Psoas muscle (tissue), 7 donors: ENCODE measurements at regions not wholly inside any gene's neighbourhood (a gene's known extent, or its start where the extent isn't known, plus 50 kb on each side); places are given as distances from the start of the nearest gene placed in this dataset.

ENCODE experiments used
- ATAC-seq, 4 donors: fragments of 200-7000 bp; cut with Tn5 transposase; one replicate each; pipeline ENCODE4 v1.9.1; 2020; ENCODE audit warnings: moderate library complexity in 3 of 4, mild to moderate bottlenecking in 2 of 4
- DNase-seq, 2 donors: peaks; one replicate each; pipeline ENCODE4 v3.0.0-alpha.2; 2020
- H3K27ac ChIP-seq: fragments of 200-600 bp; one replicate; pipeline ENCODE4 v1.8.0; 2022
- H3K27me3 ChIP-seq, 3 donors: fragments of 200-600 bp in 1 of 3; one replicate each; pipeline versions ENCODE4 v1.6.1 to v1.8.0; 2013 to 2022; ENCODE audit warnings: low read length in 2 of 3, mild to moderate bottlenecking in 2 of 3, moderate library complexity in 1 of 3; ENCODE audit not compliant: insufficient read depth in 3 of 3
- H3K36me3 ChIP-seq, 2 donors: fragments of 200-600 bp in 1 of 2; one replicate each; pipeline versions ENCODE4 v1.6.1 to v1.8.0; 2013 to 2022; ENCODE audit warnings: low read depth in 1 of 2, mild to moderate bottlenecking in 1 of 2, moderate library complexity in 1 of 2; ENCODE audit not compliant: insufficient read depth in 1 of 2
- H3K4me1 ChIP-seq: fragments of 200-600 bp; one replicate; pipeline ENCODE4 v1.8.0; 2022
- H3K4me3 ChIP-seq: fragments of 200-600 bp; one replicate; pipeline ENCODE4 v1.8.0; 2022; ENCODE audit warnings: mild to moderate bottlenecking
- H3K9me3 ChIP-seq: fragments of 200-600 bp; one replicate; pipeline ENCODE4 v1.8.0; 2022
- CTCF ChIP-seq: fragments of 200-600 bp; IDR thresholded peaks from one replicate; pipeline ENCODE4 v1.8.0; 2022; ENCODE audit warnings: antibody characterized with exemption
- WGBS, 3 donors: extraction: QIAGEN DNeasy Blood & Tissue Kit; methylation state at CpG; one replicate each; pipeline versions ENCODE4 v1.1.6 to v1.1.7; 2013; 5-methylcytosine and 5-hydroxymethylcytosine counted together
- intact Hi-C, 2 donors: fragments of 100-400 bp; cut with DNase I; formaldehyde crosslinking; loops; one replicate each; pipeline versions ENCODE4 v1.11.0 to v1.14.2; 2022
- donor health status: healthy with polysubstance abuse.
- donor health status: DM: no; HTN: no; CAD: no; lungs with moderate emphysema.
- donor health status: Bipolar disorder and iron deficiency.
- donor health status: healthy.
- donor health status: DM: yes; HTN: yes; CAD: no.
- donor health status: DM: no; HTN: no; CAD: no.
- donor health status: DM: yes; HTN: yes; CAD: no.

GRCh38 chr5:90015584-90016018 lies 394.0 kb downstream of the CETN3 start:
- H3K4me3 ChIP-seq, result no peak overlapping the region
- no peaks in the 10 kb centered on the region for H3K4me1 ChIP-seq
- DNase-seq (no peak), ATAC-seq (no peak)
- H3K36me3 ChIP-seq, result no peaks in the 10 kb centered on the region
- H3K27ac ChIP-seq, result no peak overlapping the region
- 70 to 73% (median 71%) methylated on average over 3 of the region's 3 CpGs for WGBS, 3 donors
- no peaks in the 10 kb centered on the region for H3K27me3 ChIP-seq
- no peak for TF ChIP-seq CTCF
- H3K9me3 ChIP-seq, result no peaks in the 10 kb centered on the region
- intact Hi-C loops, result no loop called here

GRCh38 chr5:90014420-90014819 lies 395.1 kb downstream of the CETN3 start:
- TF ChIP-seq CTCF, result no peak
- Histone ChIP-seq H3K4me3 (no peak overlapping the region), H3K27me3 (no peaks in the 10 kb centered on the region), H3K27ac (no peak overlapping the region), H3K9me3 (no peaks in the 10 kb centered on the region), H3K36me3 (no peaks in the 10 kb centered on the region), H3K4me1 (no peaks in the 10 kb centered on the region)
- intact Hi-C loops, result no loop called here
- ATAC-seq (no peak), DNase-seq (no peak)

GRCh38 chr5:90000351-90000750 lies 409.2 kb downstream of the CETN3 start:
- Histone ChIP-seq H3K4me3 (no peak overlapping the region), H3K27me3 (no peaks in the 10 kb centered on the region), H3K9me3 (no peaks in the 10 kb centered on the region), H3K36me3 (no peaks in the 10 kb centered on the region), H3K27ac (no peak overlapping the region), H3K4me1 (no peaks in the 10 kb centered on the region)
- DNase-seq (no peak), ATAC-seq (no peak)
- TF ChIP-seq CTCF, result no peak
- WGBS, 3 donors, result 80 to 95% (median 85%) methylated on average over 2 of the region's 2 CpGs
- intact Hi-C loops, result no loop called here

- no peak overlapping the region for H3K27ac ChIP-seq
- no peaks in the 10 kb centered on the region for H3K4me1 ChIP-seq
- H3K36me3 ChIP-seq, result no peaks in the 10 kb centered on the region
- H3K27me3 ChIP-seq, result no peaks in the 10 kb centered on the region
- 61 to 69% (median 62%) methylated on average over 3 of the region's 3 CpGs for WGBS, 3 donors
- H3K9me3 ChIP-seq, result no peaks in the 10 kb centered on the region
- no peak for ATAC-seq
- no peak for TF ChIP-seq CTCF
- intact Hi-C loops, result no loop called here
- H3K4me3 ChIP-seq, result no peak overlapping the region
- DNase-seq, result no peak
These were observed 410.8 kb downstream of the CETN3 start for GRCh38 chr5:89998519-89999305.

- 76 to 85% (median 80%) methylated on average over 5 of the region's 5 CpGs for WGBS, 3 donors
- H3K9me3 ChIP-seq, result no peaks in the 10 kb centered on the region
- intact Hi-C loops, result no loop called here
- no peaks in the 10 kb centered on the region for H3K4me1 ChIP-seq
- H3K4me3 ChIP-seq, result no peak overlapping the region
- no peak for DNase-seq
- H3K27ac ChIP-seq, result no peak overlapping the region
- ATAC-seq, result no peak
- H3K36me3 ChIP-seq, result no peaks in the 10 kb centered on the region
- no peak for TF ChIP-seq CTCF
- no peaks in the 10 kb centered on the region for H3K27me3 ChIP-seq
These were observed 412.7 kb downstream of the CETN3 start for GRCh38 chr5:89996890-89997289.
